ENCODE measurements at regions not wholly inside any gene's neighbourhood (a gene's known extent, or its start where the extent isn't known, plus 50 kb on each side); places are given as distances from the start of the nearest gene placed in this dataset.

DNA sequence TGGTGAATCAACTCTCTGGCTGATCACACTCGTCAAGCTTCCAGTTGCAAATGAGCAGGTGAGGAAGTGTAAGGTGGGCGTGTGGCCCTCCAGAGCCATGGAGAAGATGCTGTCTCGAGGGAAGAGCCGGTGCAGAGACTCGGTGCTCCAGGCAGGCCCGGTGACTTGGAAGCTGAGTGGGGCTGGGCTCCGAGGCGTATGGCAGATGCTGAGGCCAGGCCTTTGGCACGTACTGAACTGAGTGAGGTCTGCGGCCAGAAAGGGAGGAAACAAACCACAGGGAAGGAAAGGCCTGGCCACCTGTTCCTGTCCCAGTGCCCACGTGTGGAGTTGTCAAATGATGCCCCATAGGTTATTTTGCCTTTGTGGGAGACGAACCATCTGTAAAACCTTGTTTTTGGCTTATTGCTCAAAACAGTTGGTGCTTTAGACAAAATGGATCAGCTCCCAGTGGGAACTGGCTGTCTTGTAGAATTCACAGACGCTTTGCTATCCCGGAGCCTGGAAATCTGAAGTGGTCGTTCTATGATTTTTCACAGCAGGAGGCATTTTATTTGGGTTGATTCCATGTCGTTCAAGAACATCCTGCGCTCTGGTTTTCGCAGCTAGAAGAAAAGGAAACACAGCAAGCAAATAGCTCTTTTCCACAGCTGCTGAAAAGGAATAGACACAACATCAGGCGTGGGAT is 117.5 kb upstream of the TMEM18 start:
- TF ChIP-seq, protein P1, sequence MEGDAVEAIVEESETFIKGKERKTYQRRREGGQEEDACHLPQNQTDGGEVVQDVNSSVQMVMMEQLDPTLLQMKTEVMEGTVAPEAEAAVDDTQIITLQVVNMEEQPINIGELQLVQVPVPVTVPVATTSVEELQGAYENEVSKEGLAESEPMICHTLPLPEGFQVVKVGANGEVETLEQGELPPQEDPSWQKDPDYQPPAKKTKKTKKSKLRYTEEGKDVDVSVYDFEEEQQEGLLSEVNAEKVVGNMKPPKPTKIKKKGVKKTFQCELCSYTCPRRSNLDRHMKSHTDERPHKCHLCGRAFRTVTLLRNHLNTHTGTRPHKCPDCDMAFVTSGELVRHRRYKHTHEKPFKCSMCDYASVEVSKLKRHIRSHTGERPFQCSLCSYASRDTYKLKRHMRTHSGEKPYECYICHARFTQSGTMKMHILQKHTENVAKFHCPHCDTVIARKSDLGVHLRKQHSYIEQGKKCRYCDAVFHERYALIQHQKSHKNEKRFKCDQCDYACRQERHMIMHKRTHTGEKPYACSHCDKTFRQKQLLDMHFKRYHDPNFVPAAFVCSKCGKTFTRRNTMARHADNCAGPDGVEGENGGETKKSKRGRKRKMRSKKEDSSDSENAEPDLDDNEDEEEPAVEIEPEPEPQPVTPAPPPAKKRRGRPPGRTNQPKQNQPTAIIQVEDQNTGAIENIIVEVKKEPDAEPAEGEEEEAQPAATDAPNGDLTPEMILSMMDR (conservative IDR thresholded peaks at IDR 0.05), result no peak
- Histone ChIP-seq H3K9me3 (ENCODE audit: control insufficient read depth, low read length) (no peaks in the 10 kb centered on the region), H3K9ac (ENCODE audit: extremely low read depth, low read length, poor library complexity, severe bottlenecking) (no peak overlapping the region), H3K4me3 (ENCODE audit: low read length) (no peak overlapping the region), H3K27me3 (ENCODE audit: control insufficient read depth, insufficient read depth, low read length, poor library complexity, severe bottlenecking) (no peaks in the 10 kb centered on the region), H3K4me1 (ENCODE audit: control insufficient read depth, insufficient read depth, low read length) (no peaks in the 10 kb centered on the region), H3K27ac (ENCODE audit: low read depth, low read length) (no peak overlapping the region), H3K36me3 (ENCODE audit: control insufficient read depth, insufficient read depth, low read length) (no peaks in the 10 kb centered on the region)
- Mint-ChIP-seq H3K4me1 (no peaks in the 10 kb centered on the region), H3K4me3 (no peak overlapping the region), H3K9me3 (no peaks in the 10 kb centered on the region), H3K27ac (no peak overlapping the region), H3K27me3 (ENCODE audit: insufficient read depth) (no peaks in the 10 kb centered on the region), H3K36me3 (ENCODE audit: low read depth) (no peaks in the 10 kb centered on the region)
- DNase-seq, result no peak
- 91 to 92% methylated on average over 17 to 19 of the region's 19 CpGs for WGBS, 2 experiments (ENCODE audit: insufficient coverage in 1 of 2, insufficient read length in 1 of 2)

DNA sequence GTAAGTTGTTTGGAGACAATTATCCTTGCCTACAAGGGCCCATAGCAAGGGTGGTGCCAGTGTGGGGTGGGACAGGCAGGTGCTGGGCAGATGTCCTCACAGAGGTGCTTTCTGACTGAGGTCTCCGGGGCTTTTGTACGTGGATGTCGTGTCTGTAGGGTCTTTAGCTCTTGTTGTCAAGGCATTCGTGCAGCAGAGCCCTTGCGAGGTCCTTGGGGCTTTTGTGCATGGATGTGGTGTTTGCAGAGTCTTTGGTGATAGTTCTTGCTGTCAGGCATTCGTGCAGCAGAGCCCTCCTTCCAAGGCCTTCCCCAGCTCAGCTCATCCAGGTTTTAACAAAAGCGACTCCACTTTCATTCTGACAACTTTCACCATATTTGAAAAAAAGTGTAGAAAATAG is 116.0 kb upstream of the TMEM18 start:
- Histone ChIP-seq H3K27ac (ENCODE audit: low read depth, low read length) (no peak overlapping the region), H3K27me3 (ENCODE audit: control insufficient read depth, insufficient read depth, low read length, poor library complexity, severe bottlenecking) (no peaks in the 10 kb centered on the region), H3K4me1 (ENCODE audit: control insufficient read depth, insufficient read depth, low read length) (no peaks in the 10 kb centered on the region), H3K36me3 (ENCODE audit: control insufficient read depth, insufficient read depth, low read length) (no peaks in the 10 kb centered on the region), H3K9me3 (ENCODE audit: control insufficient read depth, low read length) (no peaks in the 10 kb centered on the region), H3K4me3 (ENCODE audit: low read length) (no peak overlapping the region), H3K9ac (ENCODE audit: extremely low read depth, low read length, poor library complexity, severe bottlenecking) (no peak overlapping the region)
- Mint-ChIP-seq H3K4me1 (no peaks in the 10 kb centered on the region), H3K27me3 (ENCODE audit: insufficient read depth) (no peaks in the 10 kb centered on the region), H3K27ac (no peak overlapping the region), H3K36me3 (ENCODE audit: low read depth) (no peaks in the 10 kb centered on the region), H3K9me3 (peaks cover 5% of the 10 kb centered on the region), H3K4me3 (no peak overlapping the region)
- DNase-seq, result no peak
- 91 to 97% methylated on average over 4 to 6 of the region's 7 CpGs for WGBS, 2 experiments (ENCODE audit: insufficient coverage in 1 of 2, insufficient read length in 1 of 2)
- TF ChIP-seq, protein P1 (conservative IDR thresholded peaks at IDR 0.05), result no peak

DNA sequence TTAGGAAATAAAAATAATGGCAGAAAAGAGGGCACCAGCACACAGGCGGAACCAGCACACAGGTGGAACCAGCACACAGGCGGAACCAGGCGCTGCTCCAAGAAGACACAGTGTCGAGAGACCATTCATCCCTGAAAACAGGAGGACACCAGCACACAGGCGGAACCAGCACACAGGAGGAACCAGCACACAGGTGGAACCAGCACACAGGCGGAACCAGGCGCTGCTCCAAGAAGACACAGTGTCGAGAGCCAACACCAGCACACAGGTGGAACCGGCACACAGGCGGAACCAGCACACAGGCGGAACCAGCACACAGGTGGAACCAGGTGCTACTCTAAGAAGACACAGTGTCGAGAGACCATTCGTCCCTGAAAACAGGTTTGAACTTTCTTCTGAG is 115.5 kb upstream of the TMEM18 start:
- Mint-ChIP-seq H3K27me3 (ENCODE audit: insufficient read depth) (no peaks in the 10 kb centered on the region), H3K36me3 (ENCODE audit: low read depth) (no peaks in the 10 kb centered on the region), H3K4me1 (no peaks in the 10 kb centered on the region), H3K4me3 (no peak overlapping the region), H3K27ac (no peak overlapping the region), H3K9me3 (peaks cover 7% of the 10 kb centered on the region)
- H3K9me3 ChIP-seq (ENCODE audit: control insufficient read depth, low read length), result no peaks in the 10 kb centered on the region
- no peaks in the 10 kb centered on the region for H3K27me3 ChIP-seq (ENCODE audit: control insufficient read depth, insufficient read depth, low read length, poor library complexity, severe bottlenecking)
- H3K36me3 ChIP-seq (ENCODE audit: control insufficient read depth, insufficient read depth, low read length), result no peaks in the 10 kb centered on the region
- H3K27ac ChIP-seq (ENCODE audit: low read depth, low read length), result no peak overlapping the region
- H3K4me1 ChIP-seq (ENCODE audit: control insufficient read depth, insufficient read depth, low read length), result no peaks in the 10 kb centered on the region
- no peak overlapping the region for H3K9ac ChIP-seq (ENCODE audit: extremely low read depth, low read length, poor library complexity, severe bottlenecking)
- no peak overlapping the region for H3K4me3 ChIP-seq (ENCODE audit: low read length)
- DNase-seq, result no peak
- WGBS, 2 experiments (ENCODE audit: insufficient coverage in 1 of 2, insufficient read length in 1 of 2), result 93 to 94% methylated on average over 13 of the region's 13 CpGs
- TF ChIP-seq, protein P1 (conservative IDR thresholded peaks at IDR 0.05), result no peak

Data from endodermal cell (in vitro differentiated cells).